Effector memory CD4-positive, alpha-beta T cell (primary cell): ENCODE measurements at regions not wholly inside any gene's neighbourhood (a gene's known extent, or its start where the extent isn't known, plus 50 kb on each side); places are given as distances from the start of the nearest gene placed in this dataset.

Experiments
- DNase-seq, 3 donors: peaks; one replicate each; pipeline ENCODE4 v3.0.0-alpha.2; 2020
- H3K27ac ChIP-seq: 2 replicates; pipeline ENCODE4 v1.7.0; 2013; ENCODE audit warnings: mild to moderate bottlenecking, low read length, moderate library complexity; ENCODE audit not compliant: insufficient read depth, poor library complexity, severe bottlenecking
- H3K27me3 ChIP-seq: replicated peaks from 2 replicates; pipeline ENCODE4 v1.7.0; 2013; ENCODE audit warnings: mild to moderate bottlenecking, low read length; ENCODE audit not compliant: insufficient read depth, control insufficient read depth, poor library complexity, severe bottlenecking
- H3K36me3 ChIP-seq: 2 replicates; pipeline ENCODE4 v1.7.0; 2013; ENCODE audit warnings: mild to moderate bottlenecking, low read length, moderate library complexity; ENCODE audit not compliant: control insufficient read depth, insufficient read depth
- H3K4me1 ChIP-seq: 2 replicates; pipeline ENCODE4 v1.7.0; 2013; ENCODE audit warnings: low read length, mild to moderate bottlenecking; ENCODE audit not compliant: control insufficient read depth, insufficient read depth, poor library complexity, severe bottlenecking
- H3K4me3 ChIP-seq: 2 replicates; pipeline ENCODE4 v1.7.0; 2013; ENCODE audit warnings: low read length, low read depth, mild to moderate bottlenecking; ENCODE audit not compliant: insufficient read depth, poor library complexity, severe bottlenecking
- H3K9me3 ChIP-seq: 2 replicates; pipeline ENCODE4 v1.7.0; 2013; ENCODE audit warnings: mild to moderate bottlenecking, low read length, moderate library complexity; ENCODE audit not compliant: control insufficient read depth

GRCh38 chr15:97747342-97747741, 213.2 kb upstream of the ARRDC4 start:
- no peaks in the 10 kb centered on the region for H3K4me1 ChIP-seq

DNA sequence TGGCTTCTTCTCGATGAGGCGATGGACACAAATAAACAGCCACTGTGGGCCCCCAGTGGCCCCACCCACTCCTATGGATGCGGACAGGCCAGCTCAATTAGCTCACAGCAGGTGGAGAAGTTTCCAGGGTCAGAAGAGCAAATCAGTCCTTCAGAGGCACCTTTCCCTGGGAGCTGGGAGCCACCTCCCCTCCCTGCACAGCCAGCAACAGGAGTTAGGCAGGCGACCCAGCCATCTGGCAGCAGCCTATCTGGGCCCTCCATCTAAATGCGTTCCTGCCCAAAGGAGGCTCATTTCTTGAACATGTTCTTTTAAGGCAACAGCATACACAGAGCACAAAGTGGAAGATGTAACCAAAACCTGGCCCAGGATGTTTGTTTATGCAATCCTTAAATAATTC, 211.9 kb upstream of the ARRDC4 start:
- H3K27me3 ChIP-seq = no peaks in the 10 kb centered on the region
- no peaks in the 10 kb centered on the region for H3K4me1 ChIP-seq
- no peaks in the 10 kb centered on the region for H3K9me3 ChIP-seq
- DNase-seq = no peak
- no peak overlapping the region for H3K27ac ChIP-seq
- H3K4me3 ChIP-seq = no peak overlapping the region
- H3K36me3 ChIP-seq = no peaks in the 10 kb centered on the region

More at GRCh38 chr15:97747342-97747741, 213.2 kb upstream of the ARRDC4 start:
- no peaks in the 10 kb centered on the region for H3K27me3 ChIP-seq
- H3K4me3 ChIP-seq = no peak overlapping the region
- no peaks in the 10 kb centered on the region for H3K9me3 ChIP-seq
- no peak overlapping the region for H3K27ac ChIP-seq
- DNase-seq = no peak
- H3K36me3 ChIP-seq = no peaks in the 10 kb centered on the region

- no peak overlapping the region for H3K4me3 ChIP-seq
- H3K4me1 ChIP-seq = no peaks in the 10 kb centered on the region
- H3K27me3 ChIP-seq = no peaks in the 10 kb centered on the region
- no peaks in the 10 kb centered on the region for H3K9me3 ChIP-seq
- DNase-seq = no peak
- H3K36me3 ChIP-seq = no peaks in the 10 kb centered on the region
- no peak overlapping the region for H3K27ac ChIP-seq
Measured at GRCh38 chr15:97750060-97750459, 210.4 kb upstream of the ARRDC4 start.

DNA sequence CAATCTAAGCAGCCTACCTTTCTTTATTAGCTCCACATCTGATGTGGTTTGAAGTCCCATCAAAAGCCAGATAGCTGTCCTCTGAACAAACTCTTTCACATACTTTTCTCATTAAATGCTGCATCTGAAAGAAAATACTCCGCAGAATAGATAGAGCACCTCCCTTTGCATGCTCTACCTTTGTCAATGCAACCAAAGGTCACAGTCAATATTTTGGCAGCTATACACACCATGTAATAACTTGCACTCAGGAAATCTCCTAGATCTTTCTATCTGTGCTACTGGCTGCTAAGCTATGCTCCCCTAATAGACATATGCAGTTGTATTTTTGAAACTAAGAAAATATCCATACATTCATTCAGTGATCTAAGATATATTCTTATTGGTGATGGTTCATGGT, 204.8 kb upstream of the ARRDC4 start:
- H3K27ac ChIP-seq = no peak overlapping the region
- H3K4me3 ChIP-seq = no peak overlapping the region
- no peak for DNase-seq
- no peaks in the 10 kb centered on the region for H3K36me3 ChIP-seq
- no peaks in the 10 kb centered on the region for H3K27me3 ChIP-seq
- H3K9me3 ChIP-seq = no peaks in the 10 kb centered on the region
- H3K4me1 ChIP-seq = no peaks in the 10 kb centered on the region

- no peaks in the 10 kb centered on the region for H3K27me3 ChIP-seq
- H3K4me1 ChIP-seq = no peaks in the 10 kb centered on the region
- no peak for DNase-seq
- no peaks in the 10 kb centered on the region for H3K9me3 ChIP-seq
- no peak overlapping the region for H3K4me3 ChIP-seq
- H3K27ac ChIP-seq = no peak overlapping the region
- H3K36me3 ChIP-seq = no peaks in the 10 kb centered on the region
Measured at GRCh38 chr15:97759363-97759762, 201.1 kb upstream of the ARRDC4 start.

DNA sequence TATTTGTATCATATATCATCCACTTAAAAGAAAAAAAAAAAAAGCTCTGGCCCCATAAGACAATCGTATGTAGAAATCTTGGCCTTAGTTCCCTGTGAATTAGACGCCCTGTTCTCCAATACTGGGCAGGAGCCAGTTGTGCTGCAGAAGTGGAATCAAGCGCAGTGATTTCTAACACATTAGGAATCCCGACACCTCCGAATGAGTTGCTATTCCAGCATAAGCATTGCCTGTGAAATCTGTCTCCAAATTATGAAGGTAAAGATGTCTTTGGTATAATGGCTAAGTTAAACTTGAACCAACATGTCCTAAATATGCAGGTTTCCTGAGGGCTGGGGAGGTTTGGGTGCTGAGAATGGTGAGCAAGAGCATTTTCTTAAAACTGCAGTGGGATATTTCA, 199.4 kb upstream of the ARRDC4 start:
- no peaks in the 10 kb centered on the region for H3K4me1 ChIP-seq
- no peaks in the 10 kb centered on the region for H3K27me3 ChIP-seq
- H3K36me3 ChIP-seq = no peaks in the 10 kb centered on the region
- DNase-seq = no peak
- H3K4me3 ChIP-seq = no peak overlapping the region
- no peak overlapping the region for H3K27ac ChIP-seq
- no peaks in the 10 kb centered on the region for H3K9me3 ChIP-seq

DNA sequence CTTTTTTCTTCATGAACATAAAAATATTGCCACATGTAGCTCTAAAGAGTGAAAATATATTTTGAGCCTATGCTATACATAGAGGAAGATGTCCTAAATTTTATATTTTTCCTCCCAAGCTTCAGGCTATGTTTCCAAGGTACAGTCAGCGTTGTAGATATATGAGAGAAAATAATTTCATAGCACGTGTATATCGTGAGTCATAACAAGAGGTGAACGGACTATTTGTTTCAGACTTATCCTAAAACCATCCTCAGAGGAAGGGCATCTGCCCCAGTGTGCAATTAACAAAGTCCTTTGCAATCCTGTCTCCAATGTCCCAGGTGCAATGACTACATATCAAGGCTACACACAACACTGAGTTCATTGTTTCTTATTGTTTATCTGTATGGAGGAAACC, 177.3 kb upstream of the ARRDC4 start:
- Histone ChIP-seq H3K27ac (no peak overlapping the region), H3K4me3 (no peak overlapping the region), H3K36me3 (no peaks in the 10 kb centered on the region), H3K4me1 (no peaks in the 10 kb centered on the region), H3K9me3 (no peaks in the 10 kb centered on the region), H3K27me3 (no peaks in the 10 kb centered on the region)
- DNase-seq = no peak

- Histone ChIP-seq H3K9me3 (no peaks in the 10 kb centered on the region), H3K27ac (no peak overlapping the region), H3K4me3 (no peak overlapping the region), H3K36me3 (no peaks in the 10 kb centered on the region), H3K27me3 (no peaks in the 10 kb centered on the region), H3K4me1 (no peaks in the 10 kb centered on the region)
- no peak for DNase-seq
Measured at GRCh38 chr15:97786741-97787140, 173.8 kb upstream of the ARRDC4 start.

DNA sequence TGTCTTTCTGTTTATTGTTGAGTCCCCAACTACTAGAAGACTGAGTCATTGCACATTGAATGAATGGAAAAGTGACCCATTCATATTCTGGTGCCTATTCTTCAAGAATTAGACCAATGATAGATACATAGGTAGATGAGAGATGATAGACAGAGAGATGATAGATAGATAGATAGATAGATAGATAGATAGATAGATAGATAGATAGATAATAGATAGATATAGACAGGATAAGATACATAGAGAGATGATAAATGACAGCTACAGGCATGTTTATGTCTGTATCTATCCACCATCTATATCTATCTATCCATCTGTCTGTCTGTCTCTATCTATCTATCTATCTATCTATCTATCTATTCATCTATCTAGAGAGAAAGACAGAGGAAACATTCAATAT, 170.3 kb upstream of the ARRDC4 start:
- H3K27me3 ChIP-seq = no peaks in the 10 kb centered on the region
- H3K27ac ChIP-seq = no peak overlapping the region
- no peak for DNase-seq
- H3K4me3 ChIP-seq = no peak overlapping the region
- no peaks in the 10 kb centered on the region for H3K36me3 ChIP-seq
- H3K9me3 ChIP-seq = no peaks in the 10 kb centered on the region
- no peaks in the 10 kb centered on the region for H3K4me1 ChIP-seq

GRCh38 chr15:97791824-97792792, 168.4 kb upstream of the ARRDC4 start:
- no peaks in the 10 kb centered on the region for H3K4me1 ChIP-seq
- H3K36me3 ChIP-seq = no peaks in the 10 kb centered on the region
- H3K9me3 ChIP-seq = no peaks in the 10 kb centered on the region
- H3K27me3 ChIP-seq = no peaks in the 10 kb centered on the region
- H3K27ac ChIP-seq = no peak overlapping the region
- H3K4me3 ChIP-seq = no peak overlapping the region
- no peak for DNase-seq
